Heart left ventricle (tissue), 13 donors: ENCODE measurements at regions not wholly inside any gene's neighbourhood (a gene's known extent, or its start where the extent isn't known, plus 50 kb on each side); places are given as distances from the start of the nearest gene placed in this dataset.

Experiments used
- POLR2A ChIP-seq, 2 donors: fragments of 450-650 bp; IDR thresholded peaks; one replicate each; pipeline ENCODE4 v1.6.1; 2017; ENCODE audit warnings: antibody characterized with exemption in 2 of 2, mild to moderate bottlenecking in 2 of 2, moderate library complexity in 2 of 2
- TF ChIP-seq, protein P1 (sequence below), 12 donors: fragments of 200-600 bp; sonication (generic) in 4 of 12; IDR thresholded peaks; one replicate each; pipeline versions ENCODE4 v1.5.0 to v1.8.0; 2018 to 2022; ENCODE audit warnings: antibody characterized with exemption in 12 of 12, mild to moderate bottlenecking in 5 of 12
- donor health status: ischemic (EF 13 %, LVEDD 7.1; RV severe dilation, severe dysfunction).
- donor health status: DM: no; HTN: yes; CAD: no.
- donor health status: DM: no; HTN: no; CAD: no.
- donor health status: ischemic (EF 25% LVEDD 6.9; RV normal size, moderate dysfunction).
- donor health status: ischemic (EF 25% LVEDD 5.7; RV mildly dilated, moderate dysfunction).
- donor health status: ischemic (EF 35%, LVEDD 5.7; RV mildly dilated, moderate dysfunction).
- donor health status: nonischemic (EF 11% LVEDD 7.7; RV severe dilation, severe dysfunction).
- donor health status: DM: yes; HTN: yes; CAD: no.
- donor health status: PGD.
- donor health status: ischemic (EF 29% LVEDD 5.4; RV normal size, mild dysfunction).
- donor health status: nonischemic (EF 23%, LVEDD 6.1; RV moderate dilation, normal function).

DNA sequence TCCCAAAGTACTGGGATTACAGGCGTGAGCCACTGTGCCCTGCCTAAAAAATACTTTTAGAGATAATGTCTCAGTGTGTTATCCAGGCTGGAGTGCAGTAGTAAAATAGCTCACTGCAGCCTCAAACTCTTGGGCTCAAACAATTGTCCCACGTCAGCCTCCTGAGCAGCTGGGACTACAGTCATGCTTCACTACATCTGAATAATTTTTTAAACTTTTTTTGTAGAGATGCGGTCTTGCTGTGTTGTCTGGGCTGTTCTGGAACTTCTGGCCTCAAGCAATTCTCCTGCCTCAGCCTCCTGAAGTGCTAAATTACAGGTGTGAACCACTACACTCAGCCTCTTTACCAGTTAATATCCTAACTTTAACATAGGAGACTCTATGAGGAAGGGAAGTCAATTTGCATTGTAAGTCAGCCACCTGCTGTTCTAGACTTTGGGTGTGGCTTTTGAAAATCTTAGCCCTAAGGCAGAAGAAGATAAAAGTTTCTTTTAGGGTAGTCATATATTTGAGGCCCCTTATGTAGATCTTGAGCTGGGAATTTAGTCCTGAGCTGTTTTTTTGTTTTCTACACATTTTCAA is 78.2 kb upstream of the RASGRP1 start:
- TF ChIP-seq, protein P1, sequence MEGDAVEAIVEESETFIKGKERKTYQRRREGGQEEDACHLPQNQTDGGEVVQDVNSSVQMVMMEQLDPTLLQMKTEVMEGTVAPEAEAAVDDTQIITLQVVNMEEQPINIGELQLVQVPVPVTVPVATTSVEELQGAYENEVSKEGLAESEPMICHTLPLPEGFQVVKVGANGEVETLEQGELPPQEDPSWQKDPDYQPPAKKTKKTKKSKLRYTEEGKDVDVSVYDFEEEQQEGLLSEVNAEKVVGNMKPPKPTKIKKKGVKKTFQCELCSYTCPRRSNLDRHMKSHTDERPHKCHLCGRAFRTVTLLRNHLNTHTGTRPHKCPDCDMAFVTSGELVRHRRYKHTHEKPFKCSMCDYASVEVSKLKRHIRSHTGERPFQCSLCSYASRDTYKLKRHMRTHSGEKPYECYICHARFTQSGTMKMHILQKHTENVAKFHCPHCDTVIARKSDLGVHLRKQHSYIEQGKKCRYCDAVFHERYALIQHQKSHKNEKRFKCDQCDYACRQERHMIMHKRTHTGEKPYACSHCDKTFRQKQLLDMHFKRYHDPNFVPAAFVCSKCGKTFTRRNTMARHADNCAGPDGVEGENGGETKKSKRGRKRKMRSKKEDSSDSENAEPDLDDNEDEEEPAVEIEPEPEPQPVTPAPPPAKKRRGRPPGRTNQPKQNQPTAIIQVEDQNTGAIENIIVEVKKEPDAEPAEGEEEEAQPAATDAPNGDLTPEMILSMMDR (IDR thresholded peaks at IDR 0.05), result no peak
- TF ChIP-seq POLR2A (IDR thresholded peaks at IDR 0.05), result no peak
